NCI-H1417 treated with DMSO at 0.1 percent for 48 hours (cell line): ENCODE measurements at regions not wholly inside any gene's neighbourhood (a gene's known extent, or its start where the extent isn't known, plus 50 kb on each side); places are given as distances from the start of the nearest gene placed in this dataset.

Source experiments
- DNase-seq: peaks from one replicate; lab custom pipeline; 2025; lab: John Stamatoyannopoulos, UW

- DNase-seq: peak; percentile 1
Observed at GRCh38 chr16:48829336-48830310, 219.6 kb upstream of the N4BP1 start.

GRCh38 chr16:48824271-48824670 lies 214.3 kb upstream of the N4BP1 start:
- DNase-seq: no peak

- no peak for DNase-seq
Observed at GRCh38 chr16:48822431-48822830, 212.5 kb upstream of the N4BP1 start.

GRCh38 chr16:48820379-48820778 lies 210.4 kb upstream of the N4BP1 start:
- DNase-seq: no peak

GRCh38 chr16:48818257-48818656 lies 208.3 kb upstream of the N4BP1 start:
- DNase-seq: no peak

GRCh38 chr16:48817032-48817431 lies 207.1 kb upstream of the N4BP1 start:
- no peak for DNase-seq

GRCh38 chr16:48816393-48816792 lies 206.4 kb upstream of the N4BP1 start:
- no peak for DNase-seq

GRCh38 chr16:48814994-48815393 lies 205.0 kb upstream of the N4BP1 start:
- DNase-seq: no peak

- DNase-seq: no peak
Observed at GRCh38 chr16:48813485-48813884, 203.5 kb upstream of the N4BP1 start.

GRCh38 chr16:48812856-48813255 lies 202.9 kb upstream of the N4BP1 start:
- DNase-seq: no peak

GRCh38 chr16:48811478-48811877 lies 201.5 kb upstream of the N4BP1 start:
- no peak for DNase-seq

GRCh38 chr16:48810803-48811453 lies 200.9 kb upstream of the N4BP1 start:
- no peak for DNase-seq

- DNase-seq: no peak
Observed at GRCh38 chr16:48810436-48810802, 200.4 kb upstream of the N4BP1 start.

GRCh38 chr16:48790151-48790550 lies 180.2 kb upstream of the N4BP1 start:
- DNase-seq: no peak

- no peak for DNase-seq
Observed at GRCh38 chr16:48788475-48788874, 178.5 kb upstream of the N4BP1 start.

- no peak for DNase-seq
Observed at GRCh38 chr16:48745541-48745940, 135.6 kb upstream of the N4BP1 start.

GRCh38 chr16:48740964-48741363 lies 131.0 kb upstream of the N4BP1 start:
- no peak for DNase-seq

- no peak for DNase-seq
Observed at GRCh38 chr16:48734220-48734619, 124.2 kb upstream of the N4BP1 start.

GRCh38 chr16:48704710-48705109 lies 94.7 kb upstream of the N4BP1 start:
- DNase-seq: no peak

- DNase-seq: peak; percentile 8
Observed at GRCh38 chr16:48687421-48688038, 77.5 kb upstream of the N4BP1 start.

GRCh38 chr16:48684148-48684547 lies 74.2 kb upstream of the N4BP1 start:
- no peak for DNase-seq

- no peak for DNase-seq
Observed at GRCh38 chr16:48682971-48683370, 73.0 kb upstream of the N4BP1 start.

GRCh38 chr16:48681520-48681919 lies 71.5 kb upstream of the N4BP1 start:
- no peak for DNase-seq
